GM21526 (cell line): ENCODE measurements at regions not wholly inside any gene's neighbourhood (a gene's known extent, or its start where the extent isn't known, plus 50 kb on each side); places are given as distances from the start of the nearest gene placed in this dataset.
"Not testable (repeated sequence)": the region's sequence is repeated elsewhere in the genome, so short reads cannot be mapped to it uniquely, and the experiment has no call there.

Experiments
- ATAC-seq: cut with Tn5 transposase; IDR thresholded peaks from one replicate; pipeline ENCODE4 v1.9.1; 2021; ENCODE audit warnings: moderate library complexity; ENCODE audit not compliant: unreplicated experiment, low FRiP score

GRCh38 chr5:167263185-167263584 is 1028.3 kb upstream of the WWC1 start:
- ATAC-seq = no peak

- ATAC-seq = no peak
Measured at GRCh38 chr5:167264348-167264747, 1027.1 kb upstream of the WWC1 start.

- ATAC-seq = no peak
Measured at GRCh38 chr5:167268337-167268736, 1023.1 kb upstream of the WWC1 start.

GRCh38 chr5:167269146-167269545 is 1022.3 kb upstream of the WWC1 start:
- ATAC-seq = no peak

- no peak for ATAC-seq
Measured at GRCh38 chr5:167271081-167271480, 1020.4 kb upstream of the WWC1 start.

- no peak for ATAC-seq
Measured at GRCh38 chr5:167271511-167271910, 1019.9 kb upstream of the WWC1 start.

- ATAC-seq = no peak
Measured at GRCh38 chr5:167280111-167280510, 1011.3 kb upstream of the WWC1 start.

- ATAC-seq = no peak
Measured at GRCh38 chr5:167281925-167282324, 1009.5 kb upstream of the WWC1 start.

- ATAC-seq = no peak
Measured at GRCh38 chr5:167283691-167284090, 1007.8 kb upstream of the WWC1 start.

- no peak for ATAC-seq
Measured at GRCh38 chr5:167284222-167284890, 1007.1 kb upstream of the WWC1 start.

- no peak for ATAC-seq
Measured at GRCh38 chr5:167285591-167285990, 1005.9 kb upstream of the WWC1 start.

- no peak for ATAC-seq
Measured at GRCh38 chr5:167286891-167287290, 1004.6 kb upstream of the WWC1 start.

GRCh38 chr5:167290478-167290877 is 1001.0 kb upstream of the WWC1 start:
- no peak for ATAC-seq

- no peak for ATAC-seq
Measured at GRCh38 chr5:167294882-167295680, 996.4 kb upstream of the WWC1 start.

- no peak for ATAC-seq
Measured at GRCh38 chr5:167295681-167296005, 995.8 kb upstream of the WWC1 start.

GRCh38 chr5:167296066-167296465 is 995.4 kb upstream of the WWC1 start:
- no peak for ATAC-seq

- ATAC-seq = no peak
Measured at GRCh38 chr5:167296661-167297060, 994.8 kb upstream of the WWC1 start.

- not testable (repeated sequence) for ATAC-seq
Measured at GRCh38 chr5:167299861-167300260, 991.6 kb upstream of the WWC1 start.

- ATAC-seq = no peak
Measured at GRCh38 chr5:167303582-167303981, 987.9 kb upstream of the WWC1 start.

GRCh38 chr5:167304834-167305469 is 986.5 kb upstream of the WWC1 start:
- ATAC-seq = no peak

- no peak for ATAC-seq
Measured at GRCh38 chr5:167305591-167306213, 985.7 kb upstream of the WWC1 start.
